Heart left ventricle (tissue), 16 donors: ENCODE measurements at regions not wholly inside any gene's neighbourhood (a gene's known extent, or its start where the extent isn't known, plus 50 kb on each side); places are given as distances from the start of the nearest gene placed in this dataset.

ENCODE experiments used
- ATAC-seq, 4 donors: fragments of 200-7000 bp; cut with Tn5 transposase; one replicate each; pipeline ENCODE4 v1.9.1; 2020 to 2022; ENCODE audit warnings: moderate library complexity in 4 of 4, mild to moderate bottlenecking in 3 of 4, moderate number of reproducible peaks in 1 of 4
- DNase-seq, 5 donors: peaks; one replicate each; pipeline ENCODE4 v3.0.0-alpha.2; 2020
- H3K27ac ChIP-seq, 12 donors: fragments of 200-600 bp; sonication (generic) in 4 of 12; one replicate each; pipeline versions ENCODE4 v1.5.0 to v1.8.0; 2016 to 2022; ENCODE audit warnings: mild to moderate bottlenecking in 2 of 12
- H3K27me3 ChIP-seq, 9 donors: fragments of 200-600 bp; sonication (generic) in 2 of 9; one replicate each; pipeline versions ENCODE4 v1.5.1 to v1.8.0; 2016 to 2022; ENCODE audit warnings: mild to moderate bottlenecking in 3 of 9
- H3K36me3 ChIP-seq, 9 donors: fragments of 200-600 bp; sonication (generic) in 2 of 9; one replicate each; pipeline versions ENCODE4 v1.5.0 to v1.8.0; 2018 to 2022; ENCODE audit warnings: mild to moderate bottlenecking in 2 of 9
- H3K4me1 ChIP-seq, 12 donors: fragments of 200-600 bp; sonication (generic) in 4 of 12; one replicate each; pipeline versions ENCODE4 v1.5.0 to v1.8.0; 2016 to 2022; ENCODE audit warnings: mild to moderate bottlenecking in 3 of 12
- H3K4me3 ChIP-seq, 12 donors: fragments of 200-600 bp; sonication (generic) in 4 of 12; one replicate each; pipeline versions ENCODE4 v1.5.0 to v1.8.0; 2017 to 2022; ENCODE audit warnings: mild to moderate bottlenecking in 9 of 12, moderate library complexity in 4 of 12
- H3K9me3 ChIP-seq, 12 donors: fragments of 200-600 bp; sonication (generic) in 4 of 12; one replicate each; pipeline versions ENCODE4 v1.5.0 to v1.8.0; 2016 to 2022; ENCODE audit warnings: mild to moderate bottlenecking in 1 of 12
- POLR2A ChIP-seq, 2 donors: fragments of 450-650 bp; IDR thresholded peaks; one replicate each; pipeline ENCODE4 v1.6.1; 2017; ENCODE audit warnings: antibody characterized with exemption in 2 of 2, mild to moderate bottlenecking in 2 of 2, moderate library complexity in 2 of 2
- WGBS, 4 donors: extraction: QIAGEN DNeasy Blood & Tissue Kit in 2 of 4; methylation state at CpG; one replicate each; pipeline versions ENCODE4 v1.1.5 to v1.1.7; 2013 to 2018; 5-methylcytosine and 5-hydroxymethylcytosine counted together
- intact Hi-C, 10 donors: fragments of 100-400 bp; cut with DNase I; formaldehyde crosslinking; loops; one replicate each; pipeline versions ENCODE4 v1.11.1 to v1.14.2; 2022
- TF ChIP-seq, protein P1 (sequence below), 12 donors: fragments of 200-600 bp; sonication (generic) in 4 of 12; IDR thresholded peaks; one replicate each; pipeline versions ENCODE4 v1.5.0 to v1.8.0; 2018 to 2022; ENCODE audit warnings: antibody characterized with exemption in 12 of 12, mild to moderate bottlenecking in 5 of 12
- donor health status: ischemic (EF 13 %, LVEDD 7.1; RV severe dilation, severe dysfunction).
- donor health status: healthy with polysubstance abuse.
- donor health status: DM: no; HTN: yes; CAD: no.
- donor health status: DM: no; HTN: no; CAD: no.
- donor health status: ischemic (EF 25% LVEDD 6.9; RV normal size, moderate dysfunction).
- donor health status: ischemic (EF 25% LVEDD 5.7; RV mildly dilated, moderate dysfunction).
- donor health status: healthy.
- donor health status: DM: yes; HTN: yes; CAD: no.
- donor health status: ischemic (EF 35%, LVEDD 5.7; RV mildly dilated, moderate dysfunction).
- donor health status: nonischemic (EF 11% LVEDD 7.7; RV severe dilation, severe dysfunction).
- donor health status: DM: yes; HTN: yes; CAD: no.
- donor health status: PGD.
- donor health status: ischemic (EF 29% LVEDD 5.4; RV normal size, mild dysfunction).
- donor health status: nonischemic (EF 23%, LVEDD 6.1; RV moderate dilation, normal function).

DNA sequence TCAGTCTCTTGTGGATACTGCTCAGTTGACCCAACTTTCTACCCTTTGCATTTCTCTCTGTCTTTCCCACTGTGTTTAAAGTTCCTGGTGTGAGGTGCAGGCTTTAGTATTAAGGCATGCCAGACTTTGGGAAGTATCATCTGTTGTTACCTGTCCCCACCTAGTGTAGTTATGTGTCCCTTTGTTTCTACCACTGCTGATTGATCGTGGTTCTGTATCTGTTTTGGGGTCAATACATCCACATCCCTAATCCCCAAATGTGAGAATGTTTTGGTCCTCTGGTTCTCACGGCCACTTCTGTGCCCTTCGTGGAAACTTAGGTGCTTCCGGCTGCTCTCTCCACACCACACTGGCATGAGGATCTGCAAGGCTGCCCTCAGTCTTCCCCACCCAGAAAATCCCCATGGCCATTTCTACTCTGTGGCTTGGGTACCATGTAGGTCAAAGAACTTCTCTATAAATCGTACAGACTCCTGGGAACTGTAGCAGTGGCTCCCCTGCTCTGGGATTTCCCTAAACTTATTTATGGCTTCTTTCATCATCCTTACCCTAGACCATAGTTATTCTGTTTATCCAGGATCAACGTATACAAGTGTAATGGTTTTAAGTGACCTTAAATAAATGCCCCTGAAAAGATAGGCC lies 443.2 kb downstream of the XYLT1 start:
- H3K4me1 ChIP-seq, result no peaks in the 10 kb centered on the region
- DNase-seq (no peak), ATAC-seq (no peak)
- H3K27ac ChIP-seq, result no peak overlapping the region
- no peak for TF ChIP-seq POLR2A (IDR thresholded peaks at IDR 0.05)
- TF ChIP-seq, protein P1, sequence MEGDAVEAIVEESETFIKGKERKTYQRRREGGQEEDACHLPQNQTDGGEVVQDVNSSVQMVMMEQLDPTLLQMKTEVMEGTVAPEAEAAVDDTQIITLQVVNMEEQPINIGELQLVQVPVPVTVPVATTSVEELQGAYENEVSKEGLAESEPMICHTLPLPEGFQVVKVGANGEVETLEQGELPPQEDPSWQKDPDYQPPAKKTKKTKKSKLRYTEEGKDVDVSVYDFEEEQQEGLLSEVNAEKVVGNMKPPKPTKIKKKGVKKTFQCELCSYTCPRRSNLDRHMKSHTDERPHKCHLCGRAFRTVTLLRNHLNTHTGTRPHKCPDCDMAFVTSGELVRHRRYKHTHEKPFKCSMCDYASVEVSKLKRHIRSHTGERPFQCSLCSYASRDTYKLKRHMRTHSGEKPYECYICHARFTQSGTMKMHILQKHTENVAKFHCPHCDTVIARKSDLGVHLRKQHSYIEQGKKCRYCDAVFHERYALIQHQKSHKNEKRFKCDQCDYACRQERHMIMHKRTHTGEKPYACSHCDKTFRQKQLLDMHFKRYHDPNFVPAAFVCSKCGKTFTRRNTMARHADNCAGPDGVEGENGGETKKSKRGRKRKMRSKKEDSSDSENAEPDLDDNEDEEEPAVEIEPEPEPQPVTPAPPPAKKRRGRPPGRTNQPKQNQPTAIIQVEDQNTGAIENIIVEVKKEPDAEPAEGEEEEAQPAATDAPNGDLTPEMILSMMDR (IDR thresholded peaks at IDR 0.05), result no peak
- no peaks in the 10 kb centered on the region for H3K36me3 ChIP-seq
- H3K9me3 ChIP-seq, result peaks cover 0 to 9% (median 3%) of the 10 kb centered on the region in 12 donors
- H3K4me3 ChIP-seq, result no peak overlapping the region
- H3K27me3 ChIP-seq, result peaks cover 0 to 8% (median 0%) of the 10 kb centered on the region in 9 donors
- intact Hi-C loops, result no loop called here
- WGBS, 4 donors, result 81 to 83% (median 82%) methylated on average over 6 of the region's 6 CpGs

DNA sequence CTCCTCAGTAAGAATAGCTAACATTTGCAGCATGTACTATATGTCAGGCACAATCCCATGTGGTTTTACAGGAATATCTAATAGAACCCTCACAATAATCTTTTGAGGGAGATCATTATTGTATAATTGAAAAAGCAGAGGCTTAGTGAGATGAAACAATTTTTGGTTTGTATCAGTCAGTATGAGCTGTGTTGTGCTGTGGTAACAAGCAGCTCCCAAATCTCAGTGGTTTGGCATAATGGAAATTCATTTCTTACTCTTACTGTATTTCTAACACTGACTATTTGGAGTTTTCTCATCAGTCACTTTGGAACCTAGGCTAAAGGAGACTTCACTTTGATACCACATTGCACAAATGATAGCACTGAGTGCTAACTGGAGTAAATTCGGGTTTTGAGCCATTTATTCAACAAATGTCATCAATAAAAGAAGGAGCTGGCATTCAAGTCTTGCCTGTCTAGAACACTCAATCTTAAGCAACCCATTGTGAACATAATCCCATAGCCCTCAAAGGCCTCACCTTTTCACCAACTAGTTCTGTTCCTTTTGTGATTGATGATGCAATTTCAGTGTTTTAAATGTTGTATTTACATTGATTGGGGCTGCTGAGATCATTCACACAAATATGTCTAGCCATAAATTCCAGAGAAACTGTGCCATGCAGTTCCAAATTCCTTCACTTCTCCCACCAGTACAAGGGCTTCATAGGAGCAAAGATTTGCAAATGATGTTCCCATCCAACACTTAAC lies 441.0 kb downstream of the XYLT1 start:
- TF ChIP-seq, protein P1 (IDR thresholded peaks at IDR 0.05), result no peak
- no peak for TF ChIP-seq POLR2A (IDR thresholded peaks at IDR 0.05)
- no peaks in the 10 kb centered on the region for H3K36me3 ChIP-seq
- 21 to 70% (median 30%) methylated on average over 1 of the region's 1 CpG for WGBS, 4 donors
- peaks cover 0 to 19% (median 5%) of the 10 kb centered on the region in 12 donors for H3K9me3 ChIP-seq
- H3K27ac ChIP-seq, result no peak overlapping the region
- DNase-seq, result no peak
- no peaks in the 10 kb centered on the region for H3K27me3 ChIP-seq
- intact Hi-C loops, result no loop called here
- no peak overlapping the region for H3K4me3 ChIP-seq
- no peak for ATAC-seq
- H3K4me1 ChIP-seq, result no peaks in the 10 kb centered on the region

DNA sequence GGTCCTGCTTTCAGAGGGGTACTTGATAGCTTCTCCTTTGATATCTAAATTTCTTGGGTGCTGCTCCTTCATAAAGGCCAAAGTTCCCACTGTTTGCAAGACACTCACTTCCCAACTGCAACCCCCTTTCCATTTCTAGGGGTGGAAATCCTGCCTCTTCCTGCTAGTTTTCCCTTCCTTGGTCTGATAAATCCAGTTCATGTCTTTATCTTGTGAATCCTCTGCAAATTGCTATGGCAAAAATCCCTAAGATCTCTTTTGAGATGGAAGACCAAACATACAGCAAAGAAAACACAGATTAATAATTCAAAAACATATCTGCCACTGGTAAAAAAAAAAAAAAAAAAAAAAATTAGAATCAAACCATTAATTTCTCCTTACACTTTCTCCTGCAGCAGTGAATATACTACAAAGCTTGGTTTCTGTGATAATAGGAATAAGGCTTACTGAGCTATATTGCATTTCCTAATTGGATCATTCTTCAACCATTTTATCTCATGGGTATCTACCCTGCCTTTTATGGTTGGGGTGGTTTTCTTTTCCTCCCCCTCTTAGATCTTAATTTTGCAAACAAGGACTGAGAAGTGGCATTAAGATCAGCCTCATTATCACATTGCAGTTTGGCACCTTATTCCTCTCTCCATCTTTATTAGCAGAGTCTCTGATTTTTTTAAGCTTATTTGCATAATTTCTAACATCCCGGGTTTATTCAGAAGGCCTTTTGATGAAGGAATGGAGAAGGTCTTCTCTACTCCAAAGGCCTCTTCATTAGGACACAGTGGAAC lies 439.1 kb downstream of the XYLT1 start:
- no peaks in the 10 kb centered on the region for H3K4me1 ChIP-seq
- no peaks in the 10 kb centered on the region for H3K27me3 ChIP-seq
- peaks cover 0 to 24% (median 5%) of the 10 kb centered on the region in 12 donors for H3K9me3 ChIP-seq
- no peak overlapping the region for H3K27ac ChIP-seq
- WGBS, 4 donors, result 67 to 100% (median 78%) methylated on average over 1 of the region's 1 CpG
- TF ChIP-seq POLR2A (IDR thresholded peaks at IDR 0.05), result no peak
- TF ChIP-seq, protein P1 (IDR thresholded peaks at IDR 0.05), result no peak
- intact Hi-C loops, result no loop called here
- no peaks in the 10 kb centered on the region for H3K36me3 ChIP-seq
- DNase-seq (no peak), ATAC-seq (no peak)
- H3K4me3 ChIP-seq, result no peak overlapping the region

DNA sequence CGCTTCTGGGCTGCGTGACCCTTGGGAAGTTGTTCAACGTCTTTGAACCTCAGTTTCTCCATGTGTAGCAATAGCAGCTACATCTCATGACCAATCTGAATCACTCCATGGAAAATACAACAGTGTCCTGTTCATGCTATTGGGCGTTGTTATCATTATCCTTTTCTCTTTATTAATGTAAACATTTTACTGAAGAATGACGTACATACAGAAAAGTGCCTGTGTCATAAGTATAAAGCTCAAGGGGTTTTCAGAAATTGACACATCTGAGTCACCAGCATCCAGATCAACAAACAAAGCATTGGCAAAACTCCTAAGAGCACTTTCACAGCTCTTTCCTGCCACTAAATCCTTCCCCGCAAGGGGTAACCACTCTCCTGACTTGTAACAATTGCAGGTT lies 438.4 kb downstream of the XYLT1 start:
- H3K27me3 ChIP-seq, result no peaks in the 10 kb centered on the region
- DNase-seq (no peak), ATAC-seq (no peak)
- TF ChIP-seq, protein P1 (IDR thresholded peaks at IDR 0.05), result no peak
- TF ChIP-seq POLR2A (IDR thresholded peaks at IDR 0.05), result no peak
- intact Hi-C loops, result no loop called here
- peaks cover 0 to 24% (median 5%) of the 10 kb centered on the region in 12 donors for H3K9me3 ChIP-seq
- no peak overlapping the region for H3K4me3 ChIP-seq
- H3K4me1 ChIP-seq, result no peaks in the 10 kb centered on the region
- no peaks in the 10 kb centered on the region for H3K36me3 ChIP-seq
- no peak overlapping the region for H3K27ac ChIP-seq
- WGBS, 4 donors, result 75 to 90% (median 80%) methylated on average over 6 of the region's 6 CpGs
